CD1c-positive myeloid dendritic cell (primary cell): ENCODE measurements at regions not wholly inside any gene's neighbourhood (a gene's known extent, or its start where the extent isn't known, plus 50 kb on each side); places are given as distances from the start of the nearest gene placed in this dataset.

Experiments used
- DNase-seq: peaks from one replicate; pipeline ENCODE4 v3.0.0-alpha.2; 2016; ENCODE audit errors: extremely low spot score

GRCh38 chr5:32504329-32504988 is 59.9 kb upstream of the ZFR start:
- no peak for DNase-seq

- DNase-seq: no peak
Measured at GRCh38 chr5:32503261-32503660, 58.7 kb upstream of the ZFR start.

GRCh38 chr5:32501071-32502002 is 56.8 kb upstream of the ZFR start:
- DNase-seq: no peak

GRCh38 chr5:32500181-32500580 is 55.6 kb upstream of the ZFR start:
- DNase-seq: no peak

GRCh38 chr5:32499261-32499660 is 54.7 kb upstream of the ZFR start:
- no peak for DNase-seq

DNA sequence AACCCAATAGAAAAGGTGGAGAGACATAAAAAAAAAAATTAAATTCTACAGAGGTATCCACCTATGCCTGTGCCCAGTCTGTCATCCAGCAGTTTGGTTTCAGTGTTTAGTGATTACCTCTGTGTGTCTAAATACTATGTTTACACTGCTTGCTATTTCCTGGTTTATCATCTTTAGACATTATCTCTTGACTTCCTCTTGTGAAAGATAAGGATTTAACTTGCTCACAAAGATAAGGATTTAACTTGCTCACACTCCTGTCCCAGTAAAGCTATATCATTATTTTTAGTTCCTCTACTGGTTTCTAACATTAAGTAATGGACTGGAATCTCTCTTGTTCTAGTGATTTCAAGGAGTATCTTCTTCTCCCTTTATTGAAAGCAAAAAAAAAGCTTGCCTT is 53.9 kb upstream of the ZFR start:
- peak; percentile 5 for DNase-seq

- peak; percentile 2 for DNase-seq
Measured at GRCh38 chr5:32496104-32496503, 51.6 kb upstream of the ZFR start.

- DNase-seq: no peak
Measured at GRCh38 chr5:32494827-32495226, 50.3 kb upstream of the ZFR start.
